ENCODE measurements at regions not wholly inside any gene's neighbourhood (a gene's known extent, or its start where the extent isn't known, plus 50 kb on each side); places are given as distances from the start of the nearest gene placed in this dataset.

DNA sequence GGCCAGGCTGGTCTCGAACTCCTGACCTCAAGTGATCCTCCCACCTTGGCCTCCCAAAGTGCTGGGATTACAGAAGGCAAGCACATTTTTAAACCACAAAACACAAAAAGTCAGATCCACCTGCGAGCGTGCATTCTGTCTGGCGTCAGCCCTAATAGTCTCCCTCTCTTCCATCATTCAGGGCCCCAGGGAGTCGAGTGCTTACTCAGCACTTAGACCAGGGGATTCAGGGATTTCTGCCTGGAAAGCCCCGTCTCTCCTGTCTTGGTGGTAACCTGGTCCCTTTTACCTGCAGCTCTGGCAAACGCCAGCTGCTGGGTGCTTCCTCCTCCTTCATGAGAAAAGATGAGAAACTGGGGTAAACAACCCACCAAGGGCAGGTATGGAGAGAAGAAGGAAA lies 443.1 kb downstream of the SOX9 start:
- TF ChIP-seq GATA2 (IDR thresholded peaks at IDR 0.05; ENCODE audit: low read depth, low read length): no peak
- TF ChIP-seq GATA3 (IDR thresholded peaks at IDR 0.05; ENCODE audit: low read depth, low read length): no peak
